Mucosa of rectum (tissue), 2 donors: ENCODE measurements at regions not wholly inside any gene's neighbourhood (a gene's known extent, or its start where the extent isn't known, plus 50 kb on each side); places are given as distances from the start of the nearest gene placed in this dataset.

ENCODE experiments used
- H3K27ac ChIP-seq, 2 donors: one replicate each; pipeline ENCODE4 v1.7.0; 2013; ENCODE audit warnings: inconsistent platforms in 2 of 2, low read depth in 2 of 2, low read length in 2 of 2
- H3K27me3 ChIP-seq, 2 donors: one replicate each; pipeline ENCODE4 v1.7.0; 2013; ENCODE audit warnings: low read length in 2 of 2; ENCODE audit not compliant: control insufficient read depth in 2 of 2, insufficient read depth in 2 of 2
- H3K36me3 ChIP-seq, 2 donors: one replicate each; pipeline ENCODE4 v1.7.0; 2013; ENCODE audit warnings: low read length in 2 of 2; ENCODE audit not compliant: control insufficient read depth in 2 of 2, insufficient read depth in 2 of 2
- H3K4me1 ChIP-seq, 2 donors: one replicate each; pipeline ENCODE4 v1.7.0; 2013; ENCODE audit warnings: low read length in 2 of 2, mild to moderate bottlenecking in 1 of 2; ENCODE audit not compliant: control insufficient read depth in 2 of 2, insufficient read depth in 2 of 2
- H3K4me3 ChIP-seq, 2 donors: one replicate each; pipeline ENCODE4 v1.7.0; 2013; ENCODE audit warnings: low read length in 2 of 2
- H3K9ac ChIP-seq, 2 donors: one replicate each; pipeline ENCODE4 v1.7.0; 2013; ENCODE audit warnings: low read length in 2 of 2, low read depth in 1 of 2, mild to moderate bottlenecking in 1 of 2
- H3K9me3 ChIP-seq, 2 donors: one replicate each; pipeline ENCODE4 v1.7.0; 2013; ENCODE audit warnings: low read length in 2 of 2; ENCODE audit not compliant: control insufficient read depth in 2 of 2
- donor health status: healthy.
- donor health status: Normal muscosa, but diverticular disease.

- no peaks in the 10 kb centered on the region for H3K9me3 ChIP-seq
- H3K9ac ChIP-seq, result no peak overlapping the region
- H3K4me1 ChIP-seq, result peaks cover 0 to 9% of the 10 kb centered on the region in 2 donors
- no peak overlapping the region for H3K4me3 ChIP-seq
- peak overlapping the region; percentile 37 to 39 for H3K27ac ChIP-seq
- no peaks in the 10 kb centered on the region for H3K27me3 ChIP-seq
- H3K36me3 ChIP-seq, result no peaks in the 10 kb centered on the region
These were observed 83.2 kb downstream of the DAD1 start for GRCh38 chr14:22505697-22506377.

GRCh38 chr14:22505309-22505696 is 83.7 kb downstream of the DAD1 start:
- H3K4me1 ChIP-seq, result peaks cover 0 to 6% of the 10 kb centered on the region in 2 donors
- no peak overlapping the region for H3K27ac ChIP-seq
- H3K9ac ChIP-seq, result no peak overlapping the region
- no peaks in the 10 kb centered on the region for H3K36me3 ChIP-seq
- H3K4me3 ChIP-seq, result no peak overlapping the region
- no peaks in the 10 kb centered on the region for H3K27me3 ChIP-seq
- H3K9me3 ChIP-seq, result no peaks in the 10 kb centered on the region

GRCh38 chr14:22502551-22502950 is 86.5 kb downstream of the DAD1 start:
- H3K27me3 ChIP-seq, result no peaks in the 10 kb centered on the region
- H3K9ac ChIP-seq, result no peak overlapping the region
- H3K9me3 ChIP-seq, result no peaks in the 10 kb centered on the region
- H3K27ac ChIP-seq, result peak overlapping the region; percentile 24 to 26
- peak overlapping the region in 1 of 2 donors; percentile 39 for H3K4me3 ChIP-seq
- no peaks in the 10 kb centered on the region for H3K36me3 ChIP-seq
- H3K4me1 ChIP-seq, result no peaks in the 10 kb centered on the region

- H3K4me3 ChIP-seq, result peak overlapping the region in 1 of 2 donors; percentile 4
- no peaks in the 10 kb centered on the region for H3K9me3 ChIP-seq
- peak overlapping the region; percentile 24 to 26 for H3K27ac ChIP-seq
- H3K36me3 ChIP-seq, result no peaks in the 10 kb centered on the region
- no peaks in the 10 kb centered on the region for H3K4me1 ChIP-seq
- H3K27me3 ChIP-seq, result no peaks in the 10 kb centered on the region
- no peak overlapping the region for H3K9ac ChIP-seq
These were observed 87.0 kb downstream of the DAD1 start for GRCh38 chr14:22502007-22502406.

GRCh38 chr14:22500954-22501726 is 87.9 kb downstream of the DAD1 start:
- Histone ChIP-seq H3K36me3 (no peaks in the 10 kb centered on the region), H3K27me3 (no peaks in the 10 kb centered on the region), H3K27ac (peak overlapping the region in 1 of 2 donors; percentile 35), H3K9me3 (no peaks in the 10 kb centered on the region), H3K4me1 (no peaks in the 10 kb centered on the region), H3K9ac (no peak overlapping the region), H3K4me3 (no peak overlapping the region)

GRCh38 chr14:22500525-22500924 is 88.5 kb downstream of the DAD1 start:
- no peaks in the 10 kb centered on the region for H3K9me3 ChIP-seq
- H3K27ac ChIP-seq, result peak overlapping the region in 1 of 2 donors; percentile 35
- H3K4me1 ChIP-seq, result no peaks in the 10 kb centered on the region
- H3K9ac ChIP-seq, result no peak overlapping the region
- no peaks in the 10 kb centered on the region for H3K36me3 ChIP-seq
- H3K4me3 ChIP-seq, result no peak overlapping the region
- H3K27me3 ChIP-seq, result no peaks in the 10 kb centered on the region

GRCh38 chr14:22497671-22498093 is 91.3 kb downstream of the DAD1 start:
- H3K36me3 ChIP-seq, result no peaks in the 10 kb centered on the region
- no peak overlapping the region for H3K4me3 ChIP-seq
- no peak overlapping the region for H3K9ac ChIP-seq
- H3K27me3 ChIP-seq, result no peaks in the 10 kb centered on the region
- H3K4me1 ChIP-seq, result no peaks in the 10 kb centered on the region
- H3K27ac ChIP-seq, result peak overlapping the region in 1 of 2 donors; percentile 20
- H3K9me3 ChIP-seq, result no peaks in the 10 kb centered on the region

- Histone ChIP-seq H3K9ac (no peak overlapping the region), H3K27me3 (no peaks in the 10 kb centered on the region), H3K4me1 (no peaks in the 10 kb centered on the region), H3K4me3 (no peak overlapping the region), H3K36me3 (no peaks in the 10 kb centered on the region), H3K27ac (peak overlapping the region in 1 of 2 donors; percentile 20), H3K9me3 (no peaks in the 10 kb centered on the region)
These were observed 91.9 kb downstream of the DAD1 start for GRCh38 chr14:22497144-22497423.

GRCh38 chr14:22494486-22495135 is 94.4 kb downstream of the DAD1 start:
- Histone ChIP-seq H3K4me1 (peaks cover 0 to 4% of the 10 kb centered on the region in 2 donors), H3K9ac (no peak overlapping the region), H3K4me3 (no peak overlapping the region), H3K27me3 (peaks cover 0 to 3% of the 10 kb centered on the region in 2 donors), H3K27ac (peak overlapping the region in 1 of 2 donors; percentile 13), H3K9me3 (no peaks in the 10 kb centered on the region), H3K36me3 (no peaks in the 10 kb centered on the region)

- peaks cover 0 to 3% of the 10 kb centered on the region in 2 donors for H3K27me3 ChIP-seq
- no peak overlapping the region for H3K9ac ChIP-seq
- H3K27ac ChIP-seq, result peak overlapping the region in 1 of 2 donors; percentile 1
- H3K4me1 ChIP-seq, result peaks cover 0 to 4% of the 10 kb centered on the region in 2 donors
- H3K4me3 ChIP-seq, result no peak overlapping the region
- no peaks in the 10 kb centered on the region for H3K36me3 ChIP-seq
- H3K9me3 ChIP-seq, result no peaks in the 10 kb centered on the region
These were observed 95.3 kb downstream of the DAD1 start for GRCh38 chr14:22493753-22494152.
